GM12892 (cell line): ENCODE measurements at regions not wholly inside any gene's neighbourhood (a gene's known extent, or its start where the extent isn't known, plus 50 kb on each side); places are given as distances from the start of the nearest gene placed in this dataset.

Experiments used
- POLR2A ChIP-seq: IDR thresholded peaks from 2 replicates; pipeline ENCODE4 v1.6.1; 2011; ENCODE audit warnings: low read depth, low read length, control low read depth
- POLR2AphosphoS5 ChIP-seq: IDR thresholded peaks from 2 replicates; pipeline ENCODE4 v1.6.1; 2011; ENCODE audit warnings: low read depth, low read length, control low read depth
- TAF1 ChIP-seq: IDR thresholded peaks from 2 replicates; pipeline ENCODE4 v1.6.1; 2011; ENCODE audit warnings: low read depth, mild to moderate bottlenecking, control low read depth, low read length, borderline replicate concordance

DNA sequence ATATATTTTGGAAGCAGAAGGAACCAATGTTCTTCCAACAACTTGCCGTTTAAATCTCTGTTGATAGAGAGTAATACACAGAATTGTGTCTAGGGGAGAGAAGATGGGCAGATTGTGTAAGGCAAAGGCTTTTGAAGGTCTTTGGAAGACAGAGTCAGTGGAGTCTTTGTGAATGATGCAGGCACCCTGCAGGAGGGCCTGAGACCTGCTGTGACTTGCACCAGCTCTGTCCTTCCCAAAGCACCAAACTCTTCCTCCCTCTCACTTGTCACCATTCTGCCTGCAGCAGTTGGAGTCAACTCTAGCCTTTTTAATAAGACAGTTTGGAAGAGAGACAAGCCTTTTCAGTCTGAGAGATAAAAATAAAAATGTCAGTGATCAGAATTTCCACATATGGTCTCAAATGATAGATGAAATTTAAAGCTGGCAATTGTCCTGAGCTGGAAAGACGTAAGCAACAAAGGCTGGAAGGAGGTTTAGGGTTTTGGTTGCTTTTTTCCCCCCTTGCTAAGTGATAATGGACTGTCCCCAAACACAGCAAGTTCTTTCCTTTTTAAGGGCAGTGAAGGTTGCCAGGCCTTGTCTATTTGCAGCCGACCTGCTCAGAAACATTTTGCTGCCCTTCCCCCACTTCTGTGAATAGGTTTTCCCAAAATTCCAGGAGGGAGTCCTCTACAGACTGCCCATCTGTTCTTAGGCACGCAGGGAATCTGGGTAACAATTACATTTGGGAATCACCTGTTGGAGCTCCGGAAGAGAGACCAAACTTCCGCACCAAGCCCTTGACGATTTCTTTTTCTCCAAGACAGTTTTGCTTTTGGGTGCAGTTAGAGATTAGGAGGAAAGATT is 103.0 kb upstream of the NTF3 start:
- TF ChIP-seq POLR2A = no peak
- TF ChIP-seq POLR2AphosphoS5 = no peak
- TF ChIP-seq TAF1 = no peak
